ENCODE measurements at regions not wholly inside any gene's neighbourhood (a gene's known extent, or its start where the extent isn't known, plus 50 kb on each side); places are given as distances from the start of the nearest gene placed in this dataset.

- BruUV-seq (replicated peaks): no TSS peak
- H3K9me3 ChIP-seq (replicated peaks; ENCODE audit: control insufficient read depth, insufficient read depth, low read length): no peaks in the 10 kb centered on the region
- H3K4me1 ChIP-seq (ENCODE audit: control insufficient read depth, extremely low read depth, insufficient read depth, low read length): no peaks in the 10 kb centered on the region
- H3K9me1 ChIP-seq (replicated peaks; ENCODE audit: control insufficient read depth, extremely low read depth, insufficient read depth, low read length): no peaks in the 10 kb centered on the region
- ChIA-PET CTCF (no interaction called here), POLR2A (no interaction called here)
- H3K4me2 ChIP-seq (ENCODE audit: insufficient read depth, low read length): no peak overlapping the region
- intact Hi-C loops (cut with micrococcal nuclease): no loop called here
- no peak overlapping the region for H2AFZ ChIP-seq (ENCODE audit: low read depth, low read length)
- H3K27me3 ChIP-seq (ENCODE audit: control insufficient read depth in 2 of 2, insufficient read depth in 2 of 2, low read length in 2 of 2): peaks cover 2 to 9% of the 10 kb centered on the region in 2 experiments
- no peaks in the 10 kb centered on the region for H3K36me3 ChIP-seq (ENCODE audit: control insufficient read depth in 2 of 2, extremely low read depth in 1 of 2, insufficient read depth in 2 of 2, low read length in 2 of 2)
- FAIRE-seq (no peak), DNase-seq (ENCODE audit: low read depth, low spot score) (no peak)
- no peaks in the 10 kb centered on the region for H3K79me2 ChIP-seq (ENCODE audit: control insufficient read depth, insufficient read depth, low read length)
- H3K9ac ChIP-seq (replicated peaks; ENCODE audit: extremely low read depth, insufficient read depth, low read length): no peak overlapping the region
- TF ChIP-seq POLR2A (IDR thresholded peaks at IDR 0.05; ENCODE audit: low read depth, low read length): no peak
- no peak overlapping the region for H3K27ac ChIP-seq (ENCODE audit: insufficient read depth, low read depth, low read length)
- H3K4me3 ChIP-seq (replicated peaks in 1 of 3; ENCODE audit: insufficient read depth in 1 of 3, low read depth in 1 of 3, low read length in 3 of 3): no peak overlapping the region
- no peaks in the 10 kb centered on the region for H4K20me1 ChIP-seq (replicated peaks; ENCODE audit: control insufficient read depth, extremely low read depth, insufficient read depth, low read length)
- dilution Hi-C loops (cut with MboI; ENCODE audit: extremely low pct_ligation_motif_present, low sequenced_read_pairs): no loop called here
These were observed 134.6 kb upstream of the TCF21 start for GRCh38 chr6:133754298-133754697.

GRCh38 chr6:133756078-133756695 lies 132.7 kb upstream of the TCF21 start:
- Histone ChIP-seq H3K9me1 (replicated peaks; ENCODE audit: control insufficient read depth, extremely low read depth, insufficient read depth, low read length) (no peaks in the 10 kb centered on the region), H3K9ac (replicated peaks; ENCODE audit: extremely low read depth, insufficient read depth, low read length) (no peak overlapping the region), H3K4me1 (ENCODE audit: control insufficient read depth, extremely low read depth, insufficient read depth, low read length) (no peaks in the 10 kb centered on the region), H3K79me2 (ENCODE audit: control insufficient read depth, insufficient read depth, low read length) (no peaks in the 10 kb centered on the region), H3K27ac (ENCODE audit: insufficient read depth, low read depth, low read length) (no peak overlapping the region), H3K36me3 (ENCODE audit: control insufficient read depth in 2 of 2, extremely low read depth in 1 of 2, insufficient read depth in 2 of 2, low read length in 2 of 2) (no peaks in the 10 kb centered on the region), H4K20me1 (replicated peaks; ENCODE audit: control insufficient read depth, extremely low read depth, insufficient read depth, low read length) (no peaks in the 10 kb centered on the region), H3K4me2 (ENCODE audit: insufficient read depth, low read length) (no peak overlapping the region), H3K27me3 (ENCODE audit: control insufficient read depth in 2 of 2, insufficient read depth in 2 of 2, low read length in 2 of 2) (peaks cover 2 to 9% of the 10 kb centered on the region in 2 experiments), H3K4me3 (replicated peaks in 1 of 3; ENCODE audit: insufficient read depth in 1 of 3, low read depth in 1 of 3, low read length in 3 of 3) (no peak overlapping the region), H2AFZ (ENCODE audit: low read depth, low read length) (no peak overlapping the region), H3K9me3 (replicated peaks; ENCODE audit: control insufficient read depth, insufficient read depth, low read length) (no peaks in the 10 kb centered on the region)
- DNase-seq (ENCODE audit: low read depth, low spot score) (no peak), FAIRE-seq (no peak)
- dilution Hi-C loops (cut with MboI; ENCODE audit: extremely low pct_ligation_motif_present, low sequenced_read_pairs): no loop called here
- TF ChIP-seq EZH2 (IDR thresholded peaks at IDR 0.05; ENCODE audit: borderline replicate concordance, low read depth, low read length, severe bottlenecking): no peak
- no peak for TF ChIP-seq GATA2 (IDR thresholded peaks at IDR 0.05; ENCODE audit: insufficient read depth, insufficient read length, low read depth, low read length)
- TF ChIP-seq MYC (IDR thresholded peaks at IDR 0.05; ENCODE audit: low read depth, low read length): no peak
- no peak for TF ChIP-seq FOS (IDR thresholded peaks at IDR 0.05; ENCODE audit: borderline replicate concordance, insufficient read depth, low read length)
- TF ChIP-seq CTCF (IDR thresholded peaks at IDR 0.05; ENCODE audit: extremely low read depth in 1 of 2, insufficient read depth in 1 of 2, low read depth in 1 of 2, low read length in 2 of 2): no peak
- TF ChIP-seq POLR2AphosphoS5 (IDR thresholded peaks at IDR 0.05; ENCODE audit: insufficient read depth, low read depth, low read length): no peak
- TF ChIP-seq JUN (IDR thresholded peaks at IDR 0.05; ENCODE audit: borderline replicate concordance, insufficient read depth, insufficient read length, low read depth): no peak
- TF ChIP-seq POLR2A (IDR thresholded peaks at IDR 0.05; ENCODE audit: low read depth, low read length): no peak
- TF ChIP-seq MAX (IDR thresholded peaks at IDR 0.05; ENCODE audit: insufficient read depth, insufficient read length): no peak
- intact Hi-C loops (cut with micrococcal nuclease): no loop called here
- CTCF ChIA-PET: no interaction called here
- POLR2A ChIA-PET: no interaction called here
- BruUV-seq (replicated peaks): no TSS peak
